GM18873 (cell line): ENCODE measurements at regions not wholly inside any gene's neighbourhood (a gene's known extent, or its start where the extent isn't known, plus 50 kb on each side); places are given as distances from the start of the nearest gene placed in this dataset.

Experiments
- ATAC-seq: cut with Tn5 transposase; IDR thresholded peaks from one replicate; pipeline ENCODE4 v1.9.1; 2021; ENCODE audit warnings: mild to moderate bottlenecking, moderate library complexity, moderate number of reproducible peaks; ENCODE audit not compliant: unreplicated experiment, low FRiP score

- ATAC-seq, result no peak
These were observed 52.5 kb upstream of the TTC29 start for GRCh38 chr4:146998157-146998556.

DNA sequence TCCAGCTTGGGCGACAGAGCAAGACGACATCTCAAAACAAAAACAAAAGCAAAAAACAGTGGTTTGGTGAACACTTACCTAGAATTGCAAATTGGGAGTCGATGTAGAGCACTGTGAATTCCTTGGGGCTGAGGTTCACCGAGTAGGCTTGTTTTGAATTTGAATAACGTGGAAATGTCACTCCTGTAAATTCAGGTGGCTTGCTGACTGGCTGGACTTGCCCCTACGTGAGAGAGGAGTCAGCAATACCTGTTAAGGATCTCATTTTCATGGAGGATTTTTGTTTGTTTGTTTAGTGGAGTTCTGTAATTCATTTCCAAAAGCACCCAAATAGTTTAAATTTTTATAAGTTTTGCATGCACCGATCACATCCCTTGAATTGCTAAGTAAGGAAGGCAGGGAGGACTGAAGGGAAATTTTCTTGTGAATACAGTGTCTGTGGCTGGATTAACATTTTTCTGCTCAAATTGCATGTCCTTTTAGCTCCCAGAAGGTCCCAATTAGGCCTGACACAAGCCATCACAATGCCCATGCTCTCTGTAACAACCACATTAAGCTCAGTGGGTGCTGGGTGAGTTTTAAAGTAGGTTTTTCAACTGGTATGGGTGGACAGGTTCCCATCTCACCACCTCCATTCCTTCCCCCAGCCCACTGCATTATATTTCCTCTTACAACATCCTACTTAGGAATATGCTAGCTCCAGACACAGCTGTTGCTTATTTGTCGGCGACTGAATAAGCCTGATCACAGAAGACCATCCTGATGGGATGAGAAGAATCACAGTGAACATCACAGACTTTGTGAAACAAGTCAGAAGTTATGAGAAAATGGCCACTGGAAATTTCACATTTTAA is 58.5 kb upstream of the TTC29 start:
- ATAC-seq, result no peak

DNA sequence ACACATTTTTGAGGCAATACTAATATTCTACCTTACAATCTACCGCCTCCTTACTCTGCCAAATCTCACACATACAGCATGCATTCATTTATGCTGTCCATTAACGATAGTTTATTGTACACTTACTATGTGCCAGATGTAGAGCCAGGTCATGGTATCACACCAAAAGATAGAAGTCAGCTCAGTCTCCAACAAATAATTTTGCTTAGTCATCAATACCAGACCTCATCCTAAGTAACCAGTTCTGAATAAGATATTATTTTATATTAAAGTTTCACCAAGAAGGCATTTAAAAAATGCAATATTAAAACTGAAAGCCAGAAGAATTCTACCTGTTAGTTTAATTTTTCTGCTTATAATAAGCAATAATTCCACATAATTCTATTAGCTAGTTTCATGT is 60.6 kb upstream of the TTC29 start:
- no peak for ATAC-seq

DNA sequence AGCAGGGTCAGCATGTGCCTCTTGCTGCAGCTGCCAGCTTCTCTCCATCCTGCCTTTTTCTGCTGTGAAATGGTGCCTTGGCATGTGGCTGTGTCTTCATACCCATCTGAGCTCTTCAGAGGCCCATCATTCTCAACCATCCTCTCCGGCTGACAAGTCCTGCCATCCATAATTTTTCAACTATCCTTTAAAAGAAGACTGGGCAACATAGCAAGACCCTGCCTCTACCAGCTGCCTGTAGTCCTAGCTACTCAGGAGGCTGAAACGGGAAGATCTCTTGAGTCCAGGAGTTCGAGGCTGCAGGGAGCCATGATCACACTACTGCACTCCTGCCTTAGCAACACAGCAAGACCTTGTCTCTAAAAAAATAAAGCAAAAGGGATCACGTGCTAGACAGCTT is 64.2 kb upstream of the TTC29 start:
- no peak for ATAC-seq

- no peak for ATAC-seq
These were observed 65.7 kb upstream of the TTC29 start for GRCh38 chr4:147011411-147011810.

DNA sequence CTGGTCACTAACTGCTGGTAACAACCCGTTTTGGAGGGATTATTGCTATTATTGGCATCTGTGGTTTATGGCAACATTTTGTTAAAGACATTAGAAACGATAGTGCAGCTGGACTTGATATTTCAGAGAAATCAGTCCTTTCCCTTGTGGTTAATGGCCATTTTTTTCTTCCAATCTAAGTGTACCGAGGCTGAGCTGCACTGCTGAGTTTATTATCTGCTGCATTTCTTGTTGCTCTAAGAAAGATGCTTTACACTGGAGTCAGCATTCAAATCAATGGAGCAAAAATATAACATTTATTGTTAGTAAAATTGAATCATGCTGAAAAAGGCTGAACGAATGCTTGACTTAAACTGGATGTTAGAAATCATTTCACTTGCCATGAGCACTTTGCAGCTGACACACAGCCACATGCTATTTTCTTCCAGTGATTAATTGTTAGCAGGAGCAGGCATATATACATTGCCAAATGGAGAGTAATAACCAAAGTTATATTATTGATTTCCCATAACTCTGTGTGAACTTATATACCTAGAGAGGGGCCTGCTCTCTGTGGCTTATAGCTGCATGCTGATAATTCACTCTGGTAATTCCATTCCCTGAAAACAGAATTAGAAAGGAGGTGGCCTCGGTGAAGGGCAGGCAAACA is 66.5 kb upstream of the TTC29 start:
- no peak for ATAC-seq

DNA sequence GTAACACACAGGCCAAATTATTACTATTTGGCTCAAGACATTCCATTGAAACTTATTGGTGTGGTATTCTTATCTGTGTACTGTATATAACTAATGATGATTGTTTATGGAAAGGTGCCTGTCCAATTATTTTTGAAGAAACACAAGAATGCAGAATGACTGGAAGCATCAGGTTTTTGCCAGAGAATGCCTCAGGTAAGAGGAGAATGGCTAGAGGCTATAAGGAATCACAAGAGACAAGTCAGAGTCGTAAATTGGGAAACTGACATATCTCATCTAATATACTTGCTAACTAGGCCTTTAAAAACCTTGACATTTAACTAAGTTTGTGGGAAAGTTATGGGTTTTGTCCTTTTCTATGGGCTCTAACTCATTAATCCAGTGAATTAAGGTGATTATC is 69.3 kb upstream of the TTC29 start:
- no peak for ATAC-seq

DNA sequence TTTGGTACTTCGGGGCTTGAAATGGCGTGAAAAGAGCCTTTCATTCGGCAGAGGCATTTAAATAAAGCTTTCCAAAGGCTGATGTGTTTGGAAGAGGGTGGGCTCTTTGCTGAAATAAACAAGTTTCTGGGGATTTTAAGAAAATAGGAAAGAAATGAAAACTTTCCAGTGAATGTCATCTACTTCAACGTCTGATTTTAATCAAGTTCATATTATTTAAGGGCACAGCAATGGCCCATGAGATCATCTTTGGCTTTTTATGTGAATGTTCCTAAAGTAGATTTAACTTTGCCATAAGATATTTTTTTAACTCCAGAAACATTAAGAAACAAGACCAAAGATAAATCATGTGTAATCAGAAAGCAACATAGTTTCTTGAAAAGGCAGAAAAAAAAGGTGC is 69.8 kb upstream of the TTC29 start:
- ATAC-seq, result no peak

DNA sequence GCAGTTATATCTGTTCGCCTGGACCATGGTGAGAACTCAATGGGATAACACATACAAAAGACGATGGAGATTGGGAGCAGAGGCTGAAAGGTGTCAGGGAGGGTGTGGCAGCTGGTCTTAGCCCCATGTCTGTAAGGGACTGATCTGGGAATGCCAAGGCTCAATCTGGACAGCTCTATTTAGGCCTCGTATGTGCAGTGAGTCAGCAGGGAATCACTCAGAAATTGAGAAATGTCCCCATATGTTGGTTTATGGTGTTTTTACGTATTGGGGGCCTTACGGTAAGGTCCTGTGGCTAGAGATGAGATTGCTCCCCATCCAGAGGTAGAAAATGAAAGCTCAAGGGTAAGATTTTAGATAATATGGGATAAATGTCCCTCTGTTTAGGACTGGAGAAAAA is 71.4 kb upstream of the TTC29 start:
- no peak for ATAC-seq

GRCh38 chr4:147019091-147019490 is 73.4 kb upstream of the TTC29 start:
- ATAC-seq, result peak; percentile 83

DNA sequence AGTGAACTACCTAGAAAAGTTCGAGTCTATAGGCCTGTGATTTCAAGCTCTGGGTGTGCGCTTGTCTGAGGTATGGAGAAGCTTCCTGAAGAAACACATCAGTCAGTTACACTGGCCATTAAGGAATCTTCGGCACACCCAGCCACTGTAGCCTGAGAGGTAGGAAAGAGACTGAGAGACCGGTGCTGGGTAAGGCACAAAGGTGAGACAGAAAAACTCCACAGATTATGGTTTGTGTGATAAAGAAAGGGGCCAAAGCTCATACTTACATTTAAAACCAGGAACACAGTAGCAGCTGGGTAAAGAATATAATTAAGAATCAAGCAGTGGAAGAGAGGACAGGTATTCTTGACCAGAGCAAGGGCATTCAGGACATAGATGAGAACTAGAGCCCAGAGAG is 74.8 kb upstream of the TTC29 start:
- ATAC-seq, result no peak

DNA sequence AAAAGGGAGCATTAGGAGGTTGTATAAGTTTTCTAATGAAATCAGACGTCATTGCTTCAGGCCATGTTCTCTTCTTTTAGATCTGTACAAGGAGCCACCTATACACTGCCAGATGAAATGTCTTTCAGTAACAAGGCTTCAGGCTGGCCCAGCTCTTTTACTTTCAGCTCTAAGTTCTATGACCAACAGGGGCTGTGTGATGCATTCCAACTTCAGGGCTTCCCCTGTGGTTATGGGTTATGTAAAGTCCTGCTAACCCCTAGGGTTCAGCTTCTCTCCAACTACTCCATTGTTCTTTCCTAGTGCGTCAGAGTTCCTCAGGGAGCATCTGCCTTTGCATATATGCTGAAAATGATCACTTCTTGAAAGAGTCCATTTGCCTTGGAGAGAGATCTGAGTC is 79.4 kb upstream of the TTC29 start:
- no peak for ATAC-seq

DNA sequence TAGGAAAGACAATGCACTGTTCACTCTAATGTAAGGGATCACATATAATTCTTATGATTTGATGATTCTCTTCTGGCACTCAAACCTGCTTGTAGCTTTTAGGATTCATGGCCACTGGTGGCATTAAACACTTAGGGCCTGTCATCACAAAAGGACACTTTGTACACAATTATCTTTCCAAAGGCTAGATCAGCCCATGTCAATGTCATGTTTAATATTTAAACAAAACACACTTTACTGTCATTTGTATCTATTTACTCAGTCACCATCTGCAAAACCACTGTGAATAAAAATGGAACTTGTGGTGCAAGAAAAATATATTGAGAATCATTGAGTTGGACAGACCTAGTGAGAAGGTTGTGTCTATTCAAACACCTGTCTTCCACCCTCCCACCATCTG is 83.6 kb upstream of the TTC29 start:
- ATAC-seq, result no peak

DNA sequence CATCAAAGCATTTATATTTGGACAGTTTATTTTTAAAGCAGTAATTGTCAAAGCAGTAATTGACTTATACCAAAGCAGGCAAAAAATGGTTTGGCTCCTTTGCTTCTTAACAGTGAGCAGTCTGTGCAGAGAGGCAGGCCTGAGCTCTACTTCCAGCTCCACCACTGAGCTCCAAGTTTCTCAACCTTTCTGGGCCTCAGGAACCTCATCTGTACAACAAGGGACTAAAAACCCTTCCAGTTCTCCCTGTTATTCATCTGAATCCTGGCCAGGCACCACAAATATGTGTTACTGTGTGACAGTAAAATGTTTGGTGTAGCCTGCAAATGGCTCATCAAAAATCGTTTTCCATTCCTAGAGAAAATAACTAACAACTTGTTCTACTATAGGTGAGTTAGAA is 88.7 kb upstream of the TTC29 start:
- no peak for ATAC-seq

DNA sequence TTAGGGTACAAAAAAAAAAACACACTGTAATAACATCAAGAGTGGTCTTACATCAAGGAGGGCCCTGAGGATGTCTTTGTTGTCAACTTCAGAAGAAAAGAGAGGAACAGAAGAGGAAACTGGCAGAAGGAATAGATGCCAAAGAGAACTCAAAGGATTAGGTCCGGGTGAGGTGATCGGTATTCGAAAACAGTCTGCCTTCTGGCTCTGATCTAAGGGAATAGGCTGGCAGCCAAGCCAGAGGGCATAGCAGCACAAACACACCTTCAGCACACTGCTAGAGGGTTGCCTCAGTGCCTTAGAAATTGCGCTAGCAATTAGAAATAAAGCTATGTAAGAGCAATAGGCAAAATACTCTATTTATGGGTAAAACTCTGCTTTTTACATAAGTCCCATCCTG is 91.4 kb upstream of the TTC29 start:
- ATAC-seq, result no peak

GRCh38 chr4:147039976-147040575 is 94.4 kb upstream of the TTC29 start:
- ATAC-seq, result no peak

- ATAC-seq, result no peak
These were observed 95.2 kb upstream of the TTC29 start for GRCh38 chr4:147040874-147041273.

DNA sequence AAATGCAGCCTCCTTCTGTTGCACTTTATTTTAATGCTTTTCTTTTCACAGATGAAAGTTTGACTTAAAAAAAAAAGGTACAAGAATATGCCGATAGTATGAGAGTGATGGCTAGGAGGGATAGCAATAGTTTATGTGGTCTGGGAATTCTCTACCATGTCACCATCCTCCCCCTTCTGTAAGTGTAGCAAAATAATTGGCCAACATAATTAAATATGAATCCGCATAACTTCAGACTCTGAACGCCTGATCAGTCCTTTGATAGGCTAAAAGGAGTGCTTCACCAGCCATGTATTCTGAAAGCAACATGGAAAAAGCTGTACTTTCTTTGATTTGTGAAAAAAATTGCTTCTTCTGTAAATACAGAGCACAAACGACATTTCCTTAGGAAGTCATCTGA is 95.7 kb upstream of the TTC29 start:
- no peak for ATAC-seq

DNA sequence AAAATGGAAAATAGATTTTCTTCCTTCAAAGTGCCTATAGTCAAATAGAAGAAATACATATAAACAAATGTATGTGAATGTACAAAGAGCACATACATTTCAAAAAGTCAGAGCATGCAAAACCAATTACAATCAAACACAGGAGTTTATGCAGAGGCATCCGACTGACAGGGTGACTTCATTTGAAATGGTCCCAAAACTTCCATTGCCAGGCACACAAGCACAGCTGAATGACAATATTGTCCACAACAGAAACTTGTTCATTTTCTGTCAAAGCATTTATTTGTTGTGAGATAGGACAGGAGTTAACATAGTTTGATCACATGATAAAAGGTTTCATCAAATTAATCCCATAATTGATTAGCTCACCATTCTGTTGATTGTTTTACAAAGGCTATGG is 96.4 kb upstream of the TTC29 start:
- ATAC-seq, result no peak

DNA sequence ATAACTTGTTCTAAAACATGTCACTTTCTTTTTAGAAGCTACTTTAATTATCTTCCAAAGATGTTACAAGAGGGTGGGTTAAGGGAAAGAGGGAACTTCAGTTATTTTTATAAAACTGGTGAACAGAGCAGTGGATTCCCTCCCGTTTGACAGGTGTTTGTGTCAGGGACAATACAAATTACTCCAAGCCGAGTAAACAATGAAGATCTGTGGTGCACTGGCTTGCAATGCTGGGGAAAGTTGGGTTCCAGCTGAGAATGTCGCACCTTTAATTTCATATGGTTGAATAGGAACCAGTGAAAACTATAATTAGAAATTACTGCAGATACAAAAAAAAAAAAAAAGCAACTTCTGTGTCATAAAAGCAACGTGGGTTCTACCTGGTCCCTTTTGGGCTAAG is 98.6 kb upstream of the TTC29 start:
- no peak for ATAC-seq

DNA sequence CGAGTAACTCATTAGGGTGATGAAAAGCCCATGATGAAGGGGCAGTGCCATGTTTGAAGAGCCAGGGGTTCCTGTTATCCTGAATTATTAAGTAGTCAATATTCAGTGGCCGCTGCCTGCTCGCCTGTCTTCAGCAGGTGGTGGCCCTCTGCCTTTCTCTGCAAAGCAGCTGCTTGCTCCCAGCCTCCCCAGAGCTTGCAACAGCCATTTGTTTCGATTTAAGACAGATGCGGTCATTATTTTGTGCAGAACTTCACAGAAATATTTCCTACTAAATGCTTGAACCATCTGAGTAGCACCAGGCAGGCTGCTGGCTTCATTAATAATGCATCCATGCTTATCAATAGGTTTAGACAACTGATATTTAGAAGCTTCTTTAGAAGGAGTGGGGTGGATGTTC is 104.3 kb upstream of the TTC29 start:
- ATAC-seq, result no peak

- ATAC-seq, result no peak
These were observed 104.7 kb upstream of the TTC29 start for GRCh38 chr4:147050356-147050765.
